GM18520 (cell line): ENCODE measurements at regions not wholly inside any gene's neighbourhood (a gene's known extent, or its start where the extent isn't known, plus 50 kb on each side); places are given as distances from the start of the nearest gene placed in this dataset.
"Not testable (repeated sequence)": the region's sequence is repeated elsewhere in the genome, so short reads cannot be mapped to it uniquely, and the experiment has no call there.

Source experiments
- ATAC-seq: cut with Tn5 transposase; IDR thresholded peaks from one replicate; pipeline ENCODE4 v1.9.1; 2021; ENCODE audit not compliant: unreplicated experiment

DNA sequence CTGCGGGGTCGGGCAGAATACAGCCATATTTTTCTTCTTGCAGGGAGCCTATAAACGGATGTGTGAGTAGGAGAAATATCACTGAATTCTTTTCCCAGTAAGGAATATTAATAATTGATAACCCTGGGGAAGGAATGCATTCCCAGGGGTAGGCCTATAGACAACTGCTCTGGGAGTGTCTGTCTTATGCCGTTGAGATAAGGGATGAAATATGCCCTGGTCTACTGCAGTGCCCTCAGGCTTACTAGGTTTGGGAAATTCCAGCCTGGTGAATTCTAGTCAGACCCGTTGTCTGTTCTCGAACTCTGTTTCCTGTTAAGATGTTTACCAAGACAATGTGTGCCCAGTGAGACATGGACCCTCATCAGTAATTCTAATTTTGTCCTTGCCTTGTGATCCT, 1129.3 kb downstream of the ZPLD1 start:
- ATAC-seq, result not testable (repeated sequence)

DNA sequence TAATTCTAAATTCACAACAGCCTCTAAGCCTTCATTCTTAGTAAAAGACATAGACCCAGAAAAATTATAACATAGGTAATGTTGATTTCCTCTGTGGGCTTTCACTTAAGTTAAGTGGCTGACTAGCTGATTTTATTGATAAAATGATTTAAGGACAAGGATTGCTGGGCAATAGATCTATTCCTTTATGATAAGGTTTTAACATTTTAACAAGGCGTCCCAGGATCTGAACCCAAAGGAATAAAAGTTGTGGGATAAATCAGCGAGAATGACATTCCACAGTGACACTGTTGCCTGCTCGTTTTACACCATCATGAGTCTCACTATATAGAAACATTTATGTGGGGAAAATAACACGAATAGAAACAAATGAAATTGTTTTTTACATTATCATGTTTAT, 1151.0 kb downstream of the ZPLD1 start:
- ATAC-seq, result no peak

DNA sequence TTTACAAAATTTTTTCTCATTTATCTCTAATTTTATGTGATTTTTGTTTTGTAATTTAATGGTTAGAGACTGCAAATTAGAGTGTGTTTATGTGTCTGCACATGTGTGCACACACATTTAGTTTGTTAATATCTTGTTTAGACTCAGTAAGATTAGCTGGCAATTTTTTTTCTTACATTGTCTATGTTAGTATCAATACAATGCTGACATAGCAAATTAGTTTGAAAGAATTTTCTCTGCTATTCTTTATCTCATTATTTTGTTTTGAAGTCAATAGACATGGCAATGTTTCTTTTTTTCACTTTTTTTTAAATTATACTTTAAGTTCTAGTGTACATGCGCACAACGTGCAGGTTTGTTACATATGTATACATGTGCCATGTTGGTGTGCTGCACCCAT, 1155.0 kb downstream of the ZPLD1 start:
- ATAC-seq, result no peak

DNA sequence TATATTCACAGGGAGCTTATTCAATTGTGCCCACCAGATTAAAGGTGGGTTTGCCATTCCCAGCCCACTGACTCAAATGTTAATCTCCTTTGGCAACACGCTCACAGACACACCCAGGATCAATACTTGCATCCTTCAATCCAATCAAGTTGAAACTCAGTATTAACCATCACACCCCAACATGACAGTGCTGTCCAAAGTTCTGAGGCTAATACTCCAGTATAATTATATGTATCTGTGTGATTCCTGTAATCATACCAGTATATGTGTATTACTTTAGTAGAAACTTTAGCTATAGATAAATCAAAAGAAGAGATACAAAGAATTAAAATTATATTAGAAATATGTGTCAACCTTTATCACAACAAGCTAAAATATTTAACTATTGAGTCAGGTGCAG, 1166.0 kb downstream of the ZPLD1 start:
- no peak for ATAC-seq

DNA sequence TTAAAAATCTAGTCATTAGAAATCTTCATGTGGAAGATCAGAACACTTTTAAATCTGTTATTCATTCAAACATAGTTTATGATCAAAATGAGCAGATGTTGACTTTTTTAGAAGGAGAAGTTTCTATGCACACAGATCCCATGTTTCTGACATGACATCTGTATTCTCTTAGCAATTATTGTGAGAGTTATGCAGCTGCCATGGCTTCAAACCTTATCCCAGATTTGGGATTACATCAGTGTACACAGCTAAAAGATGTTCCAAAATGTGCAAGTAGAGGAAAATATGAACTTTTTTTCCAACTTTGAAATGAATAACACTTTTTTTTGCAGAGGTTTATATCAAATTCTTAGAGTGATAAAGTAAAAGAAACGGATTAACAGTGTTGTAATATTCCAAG, 1166.9 kb downstream of the ZPLD1 start:
- ATAC-seq, result no peak

DNA sequence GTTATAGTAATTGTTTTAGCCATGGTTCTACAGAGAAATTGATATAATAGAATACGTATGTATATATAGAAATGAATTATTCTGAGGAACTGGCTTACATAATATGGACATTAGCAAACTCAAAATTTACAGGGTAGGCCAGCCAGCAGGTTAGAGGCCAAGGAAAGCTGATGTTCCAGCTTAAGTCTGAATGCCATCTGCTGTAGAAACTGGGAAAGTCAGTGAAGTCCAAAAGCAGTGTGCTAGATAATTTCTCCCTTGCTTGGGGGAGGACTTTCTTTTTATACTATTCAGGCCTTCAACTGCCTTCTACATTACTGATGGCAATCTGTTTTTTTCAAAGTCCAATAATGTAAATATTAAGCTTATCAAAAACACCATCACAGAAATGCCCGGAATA, 1174.7 kb downstream of the ZPLD1 start:
- no peak for ATAC-seq

DNA sequence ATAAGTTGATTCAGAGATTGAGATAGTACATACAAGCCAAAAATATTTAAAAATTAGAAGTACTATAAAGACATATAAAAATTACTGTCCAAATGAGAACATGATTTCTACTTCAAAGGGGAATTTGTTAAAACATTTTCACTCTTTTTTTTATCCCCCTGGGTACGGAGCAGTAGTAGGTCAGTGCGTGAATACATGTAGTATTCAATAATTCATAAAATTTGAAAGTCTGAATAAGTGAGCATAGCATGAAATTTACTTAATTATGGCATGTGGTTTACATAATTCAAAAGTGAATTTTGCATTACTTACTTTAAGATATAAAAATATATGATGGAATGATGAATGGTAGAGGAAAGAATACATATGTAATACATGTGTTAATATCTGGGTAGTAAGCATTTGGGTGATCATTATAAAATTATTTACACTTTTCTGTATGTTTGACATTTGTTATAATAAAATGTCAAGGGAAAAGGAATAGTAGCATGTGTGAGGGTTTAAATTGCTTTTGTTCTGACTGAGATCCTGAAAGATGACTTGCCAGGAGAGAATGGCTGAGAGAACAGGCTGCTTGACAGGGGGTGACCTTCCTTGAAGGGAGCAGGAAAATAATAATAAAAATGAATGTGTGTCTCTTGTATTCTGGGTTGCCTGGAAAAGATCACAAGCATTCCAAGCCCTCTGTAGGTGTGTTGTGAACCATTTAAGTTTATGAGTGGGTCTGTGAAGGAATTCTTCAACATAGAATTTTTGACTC, 1178.8 kb downstream of the ZPLD1 start:
- no peak for ATAC-seq

DNA sequence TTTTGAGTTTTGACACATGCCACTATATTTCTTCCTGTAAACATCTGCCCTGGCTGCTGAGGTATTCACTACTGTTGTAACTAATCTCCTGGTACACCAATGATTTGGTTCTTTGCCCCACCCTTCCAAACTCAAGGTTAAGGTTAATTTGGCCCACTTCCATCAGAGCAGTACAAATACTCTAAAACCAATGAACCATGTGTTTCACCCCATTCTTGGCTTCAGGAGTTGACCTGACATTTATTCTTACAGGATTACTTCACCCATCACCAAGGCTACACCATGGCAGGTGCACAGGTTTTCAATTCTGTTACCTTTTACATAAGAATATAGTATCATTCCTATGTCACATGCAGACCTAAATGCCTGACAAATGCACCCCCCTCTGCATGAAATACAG, 1179.9 kb downstream of the ZPLD1 start:
- ATAC-seq, result no peak

DNA sequence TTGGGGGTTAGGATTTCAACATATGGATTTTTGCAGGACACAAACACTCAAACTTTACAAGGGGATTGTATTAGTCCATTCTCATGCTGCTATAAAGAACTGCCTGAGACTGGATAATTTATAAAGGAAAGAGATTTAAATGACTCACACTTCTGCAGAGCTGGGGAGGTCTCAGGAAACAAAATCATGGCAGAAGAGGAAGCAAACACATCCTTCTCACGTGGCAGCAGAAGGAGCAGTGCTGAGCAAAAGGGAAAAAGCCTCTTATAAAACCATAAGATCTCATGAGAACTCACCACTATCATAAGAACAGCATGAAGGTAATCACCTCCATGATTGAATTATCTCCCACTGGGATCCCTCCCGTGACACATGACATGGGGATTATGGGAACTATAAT, 1183.1 kb downstream of the ZPLD1 start:
- no peak for ATAC-seq

DNA sequence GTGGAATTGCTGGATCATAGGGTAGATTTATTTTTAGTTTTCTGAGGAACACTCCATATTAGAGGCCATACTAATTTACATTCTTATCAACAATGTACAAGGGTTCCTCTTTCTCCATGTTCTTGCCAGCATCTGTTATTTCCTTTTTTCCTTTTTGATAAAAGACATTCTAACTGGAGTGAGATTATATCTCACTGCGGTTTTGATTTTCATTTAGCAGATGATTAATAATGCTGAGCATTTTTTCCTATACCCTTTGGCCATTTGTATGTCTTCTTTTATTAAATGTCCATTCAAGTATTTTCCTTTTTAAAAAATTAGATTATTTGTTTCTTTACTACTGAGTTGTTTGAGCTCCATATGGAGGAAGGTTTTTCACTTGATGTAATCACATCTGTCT, 1189.5 kb downstream of the ZPLD1 start:
- no peak for ATAC-seq

DNA sequence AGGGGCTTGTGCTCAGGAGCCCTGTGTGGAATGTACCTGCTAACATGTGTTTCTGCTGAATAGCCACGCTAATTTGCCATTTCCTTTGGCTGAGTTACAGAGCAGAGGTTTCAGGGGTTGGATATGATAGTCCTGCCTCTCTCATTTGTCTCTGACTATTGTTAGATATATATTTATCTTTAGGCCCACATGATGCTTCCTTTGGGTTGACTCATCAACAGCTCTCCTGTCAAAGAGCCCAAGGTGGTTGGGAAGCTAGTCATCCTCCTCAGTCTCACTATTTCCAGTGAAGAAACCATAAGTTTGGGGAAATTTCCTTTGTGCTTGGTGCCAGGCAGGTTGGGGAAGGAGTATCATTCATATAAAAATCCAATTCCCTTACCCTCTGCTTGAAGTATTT, 1194.6 kb downstream of the ZPLD1 start:
- no peak for ATAC-seq

DNA sequence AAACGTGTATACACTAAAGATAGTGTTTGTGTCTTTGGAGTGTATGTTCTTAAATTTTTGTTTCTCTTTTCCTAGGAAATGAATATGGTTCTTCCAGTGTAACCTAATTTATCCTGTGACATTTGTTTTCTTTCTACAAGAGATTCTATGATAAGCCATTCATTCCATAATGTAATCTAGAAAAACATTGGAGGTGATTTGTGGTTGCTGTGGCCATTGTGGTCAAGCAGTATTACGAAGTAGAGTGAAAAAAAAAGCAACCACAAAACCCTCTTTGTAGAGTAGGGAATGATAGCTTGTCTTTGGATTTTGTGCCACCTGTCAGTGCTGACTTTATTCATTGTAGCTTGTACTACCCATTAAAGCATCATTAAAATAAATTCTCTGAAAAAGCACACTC, 1209.6 kb downstream of the ZPLD1 start:
- ATAC-seq, result no peak

DNA sequence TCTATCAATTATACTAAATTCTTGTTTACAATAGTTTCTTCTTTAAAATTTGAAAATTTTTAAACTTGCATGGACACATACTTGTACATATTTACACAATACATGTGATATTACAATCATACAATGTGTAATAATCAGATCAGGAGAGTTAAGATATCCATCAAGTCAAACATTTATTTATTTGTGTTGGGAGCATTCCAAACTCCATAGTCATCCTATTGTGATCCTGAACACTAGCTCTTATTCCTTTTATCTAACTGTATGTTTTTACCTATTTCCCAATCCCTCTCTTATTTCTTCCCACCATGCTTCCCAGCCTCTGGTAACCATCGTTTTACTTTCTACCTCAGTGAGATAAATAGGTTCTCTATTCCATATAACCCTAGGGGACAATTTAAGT, 1219.2 kb downstream of the ZPLD1 start:
- no peak for ATAC-seq

DNA sequence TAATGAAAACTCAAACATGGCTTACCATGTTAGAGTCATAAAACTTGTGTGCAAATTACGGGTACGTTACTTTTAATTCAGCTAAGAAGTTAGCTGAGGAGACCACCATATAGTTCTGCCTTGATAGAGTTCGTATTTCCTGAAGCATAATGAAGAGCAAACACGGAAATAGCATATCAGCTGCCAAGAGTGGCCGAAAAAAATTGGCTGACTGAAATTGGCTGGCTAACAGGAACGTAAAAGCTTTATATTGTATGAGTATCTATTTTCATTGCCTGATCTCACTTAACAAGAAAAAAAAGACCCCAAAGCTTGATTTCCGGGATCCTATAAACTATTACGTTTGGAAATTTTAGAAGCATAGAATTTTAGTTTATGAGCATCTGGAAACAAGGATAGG, 1222.9 kb downstream of the ZPLD1 start:
- no peak for ATAC-seq

DNA sequence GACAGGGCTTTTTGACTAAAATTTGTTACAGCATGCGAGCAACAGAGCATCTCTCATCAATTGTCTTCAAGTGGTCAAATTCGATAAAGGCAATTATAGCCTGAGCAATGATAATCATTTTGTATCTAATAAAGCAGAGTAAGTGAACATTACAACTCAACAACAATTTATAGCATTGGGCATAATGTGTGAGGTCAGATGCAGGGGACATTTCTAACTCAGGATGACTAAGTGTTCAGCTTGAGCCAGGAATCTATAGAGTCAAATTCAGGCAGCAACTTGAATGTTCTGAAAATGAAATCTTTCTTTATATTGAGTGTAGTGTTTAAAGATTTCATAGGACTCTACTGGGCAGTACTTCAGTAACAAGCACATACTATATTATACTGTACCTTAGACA, 1226.0 kb downstream of the ZPLD1 start:
- ATAC-seq, result no peak

DNA sequence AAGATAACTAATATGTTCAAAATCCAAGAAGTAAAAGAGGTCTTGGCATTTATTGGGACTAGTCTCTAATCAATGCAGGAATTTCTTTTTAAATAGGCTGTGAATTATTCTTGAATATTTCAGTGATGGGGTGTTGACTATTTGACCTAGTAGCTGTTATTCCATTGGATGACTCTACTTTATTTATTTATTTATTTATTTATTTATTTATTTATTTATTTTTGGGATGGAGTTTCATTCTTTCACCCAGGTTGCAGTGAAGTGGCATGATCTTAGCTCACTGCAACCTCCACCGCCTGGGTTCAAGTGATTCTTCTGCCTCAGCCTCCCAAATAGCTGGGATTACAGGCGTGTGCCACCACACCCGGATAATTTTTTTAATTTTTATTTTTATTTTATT, 1227.8 kb downstream of the ZPLD1 start:
- ATAC-seq, result no peak

DNA sequence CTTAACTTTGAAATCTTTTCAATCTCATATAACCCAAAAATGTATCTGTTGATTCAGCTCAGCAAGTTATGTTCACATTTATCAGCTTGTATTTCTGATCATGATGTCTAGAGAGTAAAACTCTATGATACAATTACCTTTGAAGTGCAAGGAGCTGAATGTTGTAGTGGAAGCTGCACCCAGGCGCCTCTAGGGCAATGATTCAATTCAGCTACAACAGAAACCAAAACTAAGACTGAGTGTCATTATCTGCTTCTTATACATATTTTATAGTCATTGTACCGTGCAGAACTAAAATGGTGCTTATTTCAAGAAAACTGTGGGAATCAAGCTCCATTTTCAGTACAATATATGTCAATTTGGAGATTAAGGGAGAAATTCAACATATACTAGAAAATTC, 1237.5 kb downstream of the ZPLD1 start:
- no peak for ATAC-seq

DNA sequence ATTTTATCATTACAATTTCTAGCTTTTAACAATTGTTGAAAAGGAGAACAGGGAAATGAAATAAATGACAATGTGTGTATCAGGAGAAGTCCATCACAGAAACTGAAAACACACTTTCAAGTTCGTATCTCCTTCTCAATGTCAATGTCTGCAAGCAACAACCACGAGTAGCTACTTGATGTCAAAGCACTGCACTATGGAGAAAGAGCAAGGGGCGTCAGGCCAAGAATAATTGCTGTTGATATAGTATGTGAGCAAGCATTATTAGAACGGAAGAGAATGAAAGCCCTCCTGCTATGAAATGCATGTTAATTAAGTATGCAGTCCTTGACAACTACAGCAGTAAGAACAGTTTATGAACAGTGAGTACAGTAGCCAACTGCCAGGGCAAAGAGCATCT, 1250.1 kb downstream of the ZPLD1 start:
- no peak for ATAC-seq

DNA sequence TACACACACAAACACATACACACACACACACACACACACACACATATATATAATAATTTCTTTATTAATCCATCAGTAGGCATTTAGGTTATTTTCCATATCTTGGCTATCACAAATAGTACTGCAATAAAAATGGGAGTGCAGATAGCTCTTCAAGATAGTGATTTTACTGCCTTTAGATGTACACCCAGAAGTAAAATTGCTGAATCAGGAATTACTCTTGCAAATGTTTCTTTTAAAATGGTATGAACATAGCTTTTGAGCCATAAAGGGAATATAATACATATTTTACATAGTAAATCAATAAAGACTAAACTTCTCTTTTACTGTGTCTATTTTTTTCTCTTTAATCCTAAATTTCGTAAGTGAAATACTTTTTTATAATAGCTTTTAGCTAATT, 1251.1 kb downstream of the ZPLD1 start:
- ATAC-seq, result no peak

DNA sequence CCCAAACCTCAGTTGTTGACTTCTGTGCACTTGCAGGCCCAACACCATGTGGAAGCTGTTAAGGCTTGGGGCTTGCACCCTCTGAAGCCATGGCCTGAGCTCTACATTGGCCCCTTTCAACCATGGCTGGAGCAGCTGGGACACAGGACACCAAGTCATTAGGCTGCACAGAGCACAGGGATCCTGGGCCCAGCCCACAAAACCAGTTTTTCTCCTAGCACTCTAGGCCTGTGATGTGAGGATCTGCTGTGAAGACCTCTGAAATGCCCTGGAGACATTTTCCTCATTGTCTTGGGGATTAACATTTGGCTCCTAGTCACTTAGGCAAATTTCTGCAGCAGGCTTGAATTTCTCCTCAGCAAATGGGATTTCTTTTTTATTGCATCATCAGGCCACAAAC, 1255.7 kb downstream of the ZPLD1 start:
- ATAC-seq, result no peak

DNA sequence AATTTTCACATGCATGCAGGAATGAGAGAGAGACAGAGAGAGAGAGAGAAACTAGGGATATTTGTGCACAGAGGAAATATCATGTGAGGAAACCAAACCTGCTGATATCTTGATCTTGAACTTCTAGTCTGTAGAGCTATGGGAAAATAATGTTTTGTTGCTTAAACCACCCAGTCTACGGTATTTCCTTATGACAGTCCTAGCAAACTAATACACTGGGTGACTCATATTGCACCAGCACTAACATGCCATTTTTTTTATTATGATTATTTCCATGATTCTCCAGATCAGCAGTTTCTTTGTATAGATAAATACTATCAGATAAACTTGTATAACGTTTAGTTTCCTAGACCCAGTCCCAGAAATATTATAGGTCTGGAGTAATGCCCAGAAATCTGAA, 1259.0 kb downstream of the ZPLD1 start:
- ATAC-seq, result no peak

DNA sequence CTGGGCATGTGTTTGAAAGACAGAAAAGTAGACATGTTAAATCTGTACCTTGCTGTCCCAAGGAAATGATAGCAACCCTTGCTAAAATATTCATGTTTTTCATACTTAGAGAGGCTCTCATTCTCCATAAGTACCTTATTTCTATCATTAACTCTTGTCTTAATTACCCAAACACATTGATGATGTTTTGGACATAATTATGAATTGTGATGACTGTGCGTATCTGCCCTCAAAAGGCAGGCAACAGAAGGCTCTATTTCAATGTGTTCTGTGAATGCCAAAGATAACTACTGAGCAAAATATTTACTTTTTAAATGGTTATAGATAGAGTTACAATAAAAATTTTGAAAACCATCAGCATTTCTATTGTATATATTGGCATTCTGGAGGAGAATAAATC, 1263.8 kb downstream of the ZPLD1 start:
- no peak for ATAC-seq

DNA sequence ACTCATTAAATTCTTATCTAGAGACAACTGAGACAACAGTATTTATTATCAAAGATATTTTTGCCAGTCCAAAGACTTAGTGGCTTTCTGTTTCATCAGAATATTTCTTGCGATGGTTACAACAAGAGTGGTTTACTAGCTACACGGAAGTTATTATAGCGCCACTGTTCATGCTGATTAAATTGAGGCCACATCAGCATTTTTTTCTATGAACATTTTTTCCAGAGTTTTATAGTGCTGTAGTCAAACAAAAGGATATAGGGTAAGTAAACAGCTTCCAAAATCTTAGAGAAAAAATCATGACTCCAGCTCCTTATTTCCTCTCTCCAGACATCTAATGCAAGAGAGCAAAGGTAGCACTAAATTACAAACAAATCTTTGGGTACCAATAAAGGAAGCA, 1264.4 kb downstream of the ZPLD1 start:
- no peak for ATAC-seq

DNA sequence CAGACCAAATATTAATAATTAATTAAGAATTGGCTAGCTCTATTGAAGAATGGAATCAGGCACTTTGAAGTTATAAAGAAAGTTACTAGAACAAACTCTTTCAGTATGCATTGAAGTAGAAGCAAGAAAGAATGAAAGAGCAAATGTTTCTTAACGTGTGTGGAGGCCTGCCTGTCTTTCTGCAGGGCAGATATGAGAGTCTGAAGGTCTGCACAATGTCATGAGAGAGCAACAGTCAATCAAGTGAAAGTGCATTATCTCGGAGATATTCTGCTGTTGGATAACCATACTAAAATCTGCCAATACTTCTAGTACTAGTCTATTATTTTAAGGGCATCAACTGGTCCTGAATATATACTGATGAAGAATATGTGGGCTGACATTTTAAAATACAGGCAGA, 1270.8 kb downstream of the ZPLD1 start:
- ATAC-seq, result no peak
